HK-2 (cell line): ENCODE measurements at regions not wholly inside any gene's neighbourhood (a gene's known extent, or its start where the extent isn't known, plus 50 kb on each side); places are given as distances from the start of the nearest gene placed in this dataset.
A peak's percentile ranks its signal among the peaks of the same experiment; 100 is the strongest.
"Not testable (repeated sequence)": the region's sequence is repeated elsewhere in the genome, so short reads cannot be mapped to it uniquely, and the experiment has no call there.

Source experiments
- DNase-seq: peaks from one replicate; pipeline ENCODE4 v3.0.0-alpha.2; 2018; ENCODE audit not compliant: unreplicated experiment

DNA sequence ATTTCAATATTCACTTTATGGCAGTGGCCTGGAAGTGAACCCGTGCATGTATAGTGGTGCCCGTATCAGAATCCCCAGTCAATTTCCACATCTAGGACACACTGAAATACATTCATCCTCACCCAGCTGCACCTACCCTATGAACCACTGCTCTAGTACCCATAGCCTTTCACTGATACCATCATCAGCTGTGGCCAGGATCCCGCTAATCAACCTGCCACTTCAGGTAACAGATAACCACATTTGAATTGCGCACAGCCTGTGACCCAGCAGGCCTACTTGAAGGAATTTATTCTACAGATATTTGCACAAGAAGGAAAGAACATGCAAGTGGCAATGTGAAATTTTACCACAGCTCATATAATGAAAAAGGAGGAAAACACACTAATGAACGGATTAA, 161.0 kb upstream of the CCDC54 start:
- no peak for DNase-seq

DNA sequence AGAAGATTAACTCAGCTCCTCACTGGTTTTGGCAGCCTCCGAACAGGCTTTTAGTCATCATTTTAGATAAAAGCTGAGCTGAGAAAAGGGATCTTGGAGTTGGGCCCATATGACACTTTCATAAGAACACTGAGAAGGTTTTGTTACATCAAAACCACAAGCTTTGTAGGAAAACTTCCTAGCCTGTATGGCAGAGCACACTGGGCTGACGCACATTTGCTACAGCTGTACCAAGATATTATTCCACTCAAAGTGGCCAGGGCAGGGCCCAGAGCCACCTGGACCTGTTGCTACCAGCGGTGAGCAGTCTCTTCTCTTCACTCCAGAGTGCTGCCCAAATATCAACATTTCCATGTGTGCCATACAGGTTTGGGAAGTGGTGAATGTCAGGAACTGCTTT, 160.5 kb upstream of the CCDC54 start:
- DNase-seq: no peak

DNA sequence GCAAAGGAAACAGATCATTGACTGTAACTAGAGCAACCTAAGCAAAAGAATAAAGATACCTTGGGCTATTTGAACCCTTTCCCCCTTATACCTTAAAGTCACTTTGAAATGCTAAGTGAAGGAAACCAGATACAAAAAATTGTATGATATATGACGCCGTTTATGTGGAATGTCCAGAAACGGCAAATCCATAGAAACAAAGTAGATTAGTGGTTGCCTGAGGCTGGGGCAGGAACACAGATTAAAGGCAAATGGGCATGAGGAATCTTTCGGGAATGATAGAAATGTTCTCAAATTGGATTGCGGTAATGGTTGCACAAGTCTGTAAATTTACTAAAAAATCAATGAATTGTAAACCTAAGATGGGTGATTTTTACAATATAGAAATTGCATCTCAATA, 160.1 kb upstream of the CCDC54 start:
- no peak for DNase-seq

DNA sequence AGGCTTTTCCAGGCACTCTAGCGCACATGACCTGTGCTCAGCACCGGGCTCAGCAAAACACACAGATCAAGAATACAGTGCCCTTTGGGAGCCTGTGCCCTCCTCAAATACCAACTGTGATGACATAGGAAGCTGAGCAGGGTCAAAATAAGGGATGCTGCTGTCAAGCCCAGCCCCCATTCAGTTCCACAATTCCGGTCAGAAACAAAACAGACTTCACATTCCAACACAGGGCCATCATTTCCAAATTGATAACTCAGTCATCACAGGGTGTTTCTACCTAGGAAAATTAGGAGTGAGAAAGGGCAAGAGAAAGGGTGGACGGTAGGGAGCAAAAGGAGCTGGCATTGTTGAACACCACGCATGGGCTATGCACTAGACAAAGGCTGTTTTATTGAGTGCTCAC, 158.4 kb upstream of the CCDC54 start:
- no peak for DNase-seq

DNA sequence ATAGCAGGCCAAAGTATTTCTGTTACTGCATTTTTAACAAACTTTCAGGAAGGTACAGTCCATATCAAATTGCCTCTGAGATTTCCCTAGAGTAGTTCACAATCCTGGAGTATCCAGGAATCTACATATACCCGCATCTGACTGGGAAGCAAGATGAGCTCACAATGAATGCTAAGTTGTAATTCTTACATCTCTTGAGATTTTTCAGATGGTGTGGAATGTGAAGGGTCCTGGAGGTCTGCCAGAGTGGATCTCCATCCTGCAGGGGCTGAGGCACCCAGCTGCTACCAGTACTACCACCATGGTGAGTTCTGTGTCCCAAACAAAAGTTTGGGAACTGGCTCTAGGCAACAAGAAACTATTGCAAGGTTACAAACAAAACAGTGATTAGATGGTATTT, 156.7 kb upstream of the CCDC54 start:
- DNase-seq: no peak

DNA sequence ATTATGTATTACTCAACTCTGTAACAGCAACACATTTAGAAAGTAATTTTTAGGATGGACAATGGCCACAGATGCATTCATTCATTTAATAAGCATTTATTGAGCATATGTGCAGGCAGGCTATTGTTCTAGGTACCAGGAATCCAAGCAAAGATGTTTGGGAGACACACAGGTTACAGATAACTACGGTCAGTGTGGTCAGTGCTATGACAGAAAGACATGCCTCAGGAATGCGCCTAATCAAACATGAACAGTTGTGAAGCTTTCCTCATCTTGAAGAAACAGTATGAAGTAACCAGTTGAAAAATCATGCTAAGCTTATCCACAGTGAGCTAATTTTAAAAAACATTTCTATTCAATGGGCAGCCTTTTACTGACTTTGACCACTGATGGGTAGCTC, 155.4 kb upstream of the CCDC54 start:
- DNase-seq: no peak

DNA sequence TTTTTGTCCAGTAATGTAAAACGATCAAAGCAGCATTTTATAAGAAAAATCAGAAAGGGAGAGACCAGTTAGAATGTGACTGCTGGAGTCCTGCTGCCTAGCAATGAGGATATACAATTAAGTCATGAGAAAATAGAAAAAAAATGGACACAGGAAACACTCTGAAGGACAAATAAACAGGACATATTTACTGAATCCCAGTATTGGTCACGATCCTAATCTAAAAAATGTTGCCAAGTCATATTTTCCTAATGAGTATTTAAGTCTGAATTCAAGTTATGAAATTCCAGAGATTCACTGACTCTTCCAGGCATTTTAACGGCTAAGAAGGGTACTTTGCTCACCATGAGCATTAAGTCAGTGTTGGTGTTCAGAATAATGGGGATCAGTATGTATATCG, 154.3 kb upstream of the CCDC54 start:
- DNase-seq: no peak

DNA sequence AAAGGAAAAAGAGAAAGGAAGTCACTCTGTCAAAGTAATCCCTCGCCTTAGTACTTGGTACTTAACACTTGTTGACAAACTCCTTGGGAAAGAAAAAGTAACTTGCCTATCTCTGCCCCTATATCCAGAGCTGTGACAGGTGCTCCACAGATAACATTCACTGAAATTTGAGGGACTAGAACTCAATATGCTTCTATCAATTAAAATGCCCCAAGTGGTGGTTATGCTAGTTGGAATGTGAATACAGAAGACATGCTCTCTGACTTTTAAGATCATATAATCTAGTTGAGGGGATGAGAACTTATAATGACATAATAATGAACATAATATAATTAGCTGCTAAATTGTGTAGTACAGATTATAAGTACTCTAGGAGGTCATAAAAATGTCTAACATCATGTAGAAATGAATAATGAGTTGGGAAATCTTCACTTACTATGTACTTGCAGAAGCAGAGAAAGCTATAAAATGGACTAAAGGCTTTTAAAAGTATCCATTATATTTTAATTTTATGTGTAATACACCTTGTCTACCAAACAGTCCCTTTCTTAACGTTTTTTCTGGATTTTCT, 153.1 kb upstream of the CCDC54 start:
- no peak for DNase-seq

DNA sequence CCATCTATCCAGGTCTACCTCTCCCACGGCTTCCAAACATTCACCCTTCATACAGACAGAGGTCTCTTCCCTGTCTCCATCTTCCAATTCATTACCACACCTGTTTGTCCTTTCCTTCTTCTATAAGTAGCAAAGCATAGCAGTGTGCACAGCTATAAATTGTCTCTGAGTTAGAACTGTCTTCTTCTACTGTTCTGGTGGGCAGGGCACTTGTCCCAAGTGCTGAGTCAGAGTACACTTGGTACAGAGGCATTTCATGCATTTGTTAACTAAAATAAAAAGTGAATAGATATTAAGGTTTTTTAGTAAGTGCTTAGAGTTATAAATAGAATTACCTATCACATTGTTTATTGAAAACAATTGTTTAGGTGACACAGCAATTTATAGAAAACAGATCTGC, 150.1 kb upstream of the CCDC54 start:
- no peak for DNase-seq

DNA sequence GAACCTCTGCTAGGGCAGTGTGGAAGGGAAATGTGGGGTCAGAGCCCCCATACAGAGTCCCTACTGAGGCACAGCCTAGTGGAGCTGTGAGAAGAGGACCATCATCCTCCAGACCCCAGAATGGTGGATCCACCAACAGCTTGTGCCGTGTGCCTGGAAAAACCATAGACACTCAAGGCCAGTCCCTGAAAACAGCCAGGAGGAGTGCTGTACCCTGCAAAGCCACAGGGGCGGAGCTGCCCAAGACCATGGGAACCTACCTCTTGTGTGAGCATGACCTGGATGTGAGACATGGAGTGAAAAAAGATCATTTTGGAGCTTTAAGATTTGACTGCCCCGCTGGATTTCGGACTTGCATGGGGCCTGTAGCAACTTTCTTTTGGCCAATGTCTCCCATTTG, 143.4 kb upstream of the CCDC54 start:
- DNase-seq: not testable (repeated sequence)

DNA sequence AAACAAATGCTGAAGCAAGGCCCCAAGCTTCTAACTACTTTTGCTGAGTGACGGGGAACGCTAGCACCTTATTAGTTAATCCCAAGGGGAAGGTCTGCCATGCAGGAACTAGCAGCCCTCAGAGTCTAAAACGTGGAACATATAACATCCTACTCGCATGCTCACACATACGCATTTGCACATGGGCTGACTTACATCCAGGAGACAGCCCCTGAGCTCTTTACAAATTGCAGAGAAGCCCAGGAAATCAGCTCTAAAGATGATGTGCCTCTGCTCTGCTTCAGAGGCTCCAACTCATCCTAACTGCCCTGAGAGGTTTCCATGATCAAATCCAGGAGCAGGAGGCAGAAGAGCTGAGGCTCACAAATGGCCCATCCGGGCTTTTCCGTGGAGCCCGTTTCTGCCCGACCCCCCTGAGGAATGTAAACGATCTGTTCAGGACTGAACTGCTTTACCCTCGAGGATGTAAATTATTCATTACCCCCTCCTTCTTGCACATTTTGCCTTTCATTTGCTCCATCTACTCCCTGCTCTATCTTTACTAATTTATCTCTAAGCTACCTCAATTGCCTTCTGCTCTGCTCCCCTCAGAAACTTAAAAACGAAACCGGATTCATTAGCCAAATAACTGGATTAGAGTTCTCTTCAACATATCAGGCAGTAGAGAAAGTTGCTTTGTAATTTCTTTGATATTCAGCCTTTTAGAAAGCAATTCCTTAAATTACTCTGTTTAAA, 141.9 kb upstream of the CCDC54 start:
- no peak for DNase-seq

DNA sequence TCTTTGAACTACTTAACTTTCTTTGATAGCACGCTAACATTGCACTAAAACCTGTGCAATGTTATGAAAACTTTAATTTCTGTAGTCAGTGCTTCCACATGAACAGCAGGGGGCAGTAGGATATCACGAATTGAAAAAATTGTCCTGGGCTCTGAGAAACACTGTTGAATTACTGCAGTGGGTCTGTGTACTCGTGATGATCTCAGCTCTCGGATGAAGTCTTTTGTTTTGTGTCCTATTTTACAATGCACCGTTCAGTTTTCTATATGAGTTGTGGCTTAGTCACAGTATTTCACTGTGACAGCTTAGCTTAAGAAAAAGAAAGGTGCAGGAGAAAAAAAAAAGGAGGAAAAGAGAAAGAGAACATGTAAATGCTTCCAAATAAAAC, 141.3 kb upstream of the CCDC54 start:
- DNase-seq: no peak

DNA sequence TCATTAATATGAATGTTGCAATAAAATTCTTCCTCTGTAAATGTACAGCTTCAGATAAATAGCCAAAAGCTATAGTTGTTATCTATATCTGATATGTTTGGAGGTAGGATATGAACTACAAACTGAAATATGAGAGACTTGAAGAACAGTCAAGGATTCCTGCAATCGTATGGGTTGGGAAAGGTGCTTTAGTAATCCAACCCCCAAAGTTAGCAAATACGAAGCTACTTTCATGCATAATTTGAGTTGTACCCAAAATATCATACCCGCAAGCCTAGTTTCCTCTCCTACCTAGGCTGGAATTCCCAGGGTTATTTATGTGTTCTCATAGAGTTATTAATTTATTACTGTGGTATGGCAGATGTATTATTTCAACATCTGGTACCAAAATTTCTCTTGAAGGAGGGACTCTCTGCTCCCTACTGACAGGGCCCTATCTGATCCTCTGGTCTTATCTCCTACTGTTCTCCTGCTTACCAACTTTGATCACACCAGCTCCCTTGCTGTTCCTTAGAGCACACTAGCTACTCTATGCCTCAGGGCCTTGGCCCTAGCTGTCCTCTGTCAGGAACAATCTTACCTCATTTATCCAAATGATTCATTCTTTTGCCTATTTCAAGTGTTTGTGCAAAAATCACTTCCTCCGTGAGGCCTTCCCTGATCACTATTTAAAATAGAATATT, 140.4 kb upstream of the CCDC54 start:
- no peak for DNase-seq

DNA sequence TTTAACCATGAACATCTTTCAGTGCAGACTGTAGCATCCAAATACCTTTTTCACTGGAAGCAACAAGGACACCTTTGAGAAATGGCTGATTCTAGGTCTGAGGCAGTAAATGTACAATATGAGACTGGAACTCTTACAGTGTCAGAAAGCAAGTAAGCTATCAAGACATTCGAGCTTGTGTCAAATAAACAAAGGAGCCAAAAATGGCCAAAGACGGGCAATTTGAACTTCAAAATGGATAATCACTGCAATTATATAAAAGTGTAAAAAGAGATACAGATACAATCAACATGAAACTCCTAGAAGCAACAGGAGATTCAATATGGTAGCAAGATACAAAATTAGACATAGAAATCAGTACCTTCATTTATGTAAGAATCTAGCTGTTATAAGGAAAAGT, 138.5 kb upstream of the CCDC54 start:
- no peak for DNase-seq

DNA sequence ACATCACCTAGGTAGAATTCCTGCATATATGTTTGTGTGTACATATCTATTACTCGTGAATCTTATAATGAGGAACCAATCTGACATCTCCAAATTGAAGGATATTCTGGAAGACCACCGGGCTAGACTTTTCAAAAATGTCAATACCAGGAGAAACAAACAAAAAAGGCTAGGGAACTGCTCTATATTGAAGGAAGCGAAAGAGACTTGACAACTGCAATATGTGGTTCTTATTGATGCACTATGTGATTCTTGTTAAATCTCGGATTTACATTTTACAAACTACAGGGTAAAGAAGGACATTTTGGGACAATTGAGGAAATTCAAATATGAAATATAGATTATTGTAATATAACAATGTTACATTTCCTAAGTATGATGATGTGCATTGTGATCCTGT, 137.5 kb upstream of the CCDC54 start:
- no peak for DNase-seq

DNA sequence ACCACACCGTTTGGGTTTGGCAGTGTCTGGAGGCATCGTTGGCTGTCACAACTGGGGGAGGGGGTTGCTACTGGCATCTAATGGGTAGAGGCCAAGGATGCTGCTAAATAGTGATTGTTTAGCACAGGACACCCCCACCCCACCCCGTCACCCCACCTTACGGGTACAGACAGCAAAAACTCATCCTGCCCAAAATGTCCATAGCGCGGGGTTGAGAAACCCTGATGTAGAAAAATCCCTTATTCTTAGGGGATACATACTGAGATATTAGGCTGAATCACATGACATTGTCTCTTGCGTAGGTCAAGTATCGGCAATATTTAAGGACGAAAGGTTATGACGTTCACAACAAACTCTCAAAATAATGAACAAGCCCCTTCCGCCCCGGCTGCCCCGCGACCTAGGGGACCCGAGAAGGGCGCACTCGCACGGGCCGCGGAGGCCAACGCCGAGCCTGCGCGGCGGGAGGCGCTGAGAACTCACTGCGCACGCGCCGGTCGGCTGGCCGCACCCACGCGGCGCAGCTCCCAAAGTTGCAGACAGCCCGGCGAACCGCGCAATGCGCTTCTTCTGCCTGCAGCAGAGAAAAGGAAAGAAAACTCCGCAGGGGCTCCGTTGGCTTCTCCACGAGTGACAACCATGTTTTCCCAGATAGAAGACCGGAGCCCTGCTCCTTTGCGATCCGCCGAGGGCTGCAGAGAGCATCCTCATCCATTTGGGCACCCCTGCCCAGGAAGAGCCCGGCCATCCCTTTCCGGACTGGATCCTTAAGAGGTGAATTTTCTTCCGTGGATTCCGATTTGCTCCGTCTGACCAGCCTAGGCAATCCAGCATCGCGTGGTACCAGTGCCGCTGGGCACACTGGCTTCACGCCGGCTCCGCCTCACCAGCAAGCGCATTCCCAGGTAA, 136.8 kb upstream of the CCDC54 start:
- peak; percentile 72 for DNase-seq

DNA sequence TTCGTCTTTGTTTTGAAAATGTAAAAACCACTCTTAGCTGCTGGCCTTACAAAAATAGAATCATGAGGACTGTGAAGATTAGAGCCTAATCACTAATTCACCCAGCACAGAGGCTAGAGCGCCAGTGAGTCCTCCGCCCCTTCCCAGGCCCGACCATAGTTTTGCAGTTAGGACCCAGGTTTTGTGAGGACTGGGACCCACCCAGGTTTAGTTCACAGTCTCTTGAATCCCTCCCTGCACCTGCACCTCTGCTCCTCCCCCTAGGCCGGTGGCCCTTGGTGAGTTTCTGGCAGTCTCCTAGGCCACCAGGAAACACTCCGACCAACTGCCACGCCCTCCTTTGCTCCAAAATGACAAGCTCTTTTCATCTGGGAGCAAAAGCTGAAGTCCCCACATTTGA, 136.0 kb upstream of the CCDC54 start:
- DNase-seq: peak; percentile 30

DNA sequence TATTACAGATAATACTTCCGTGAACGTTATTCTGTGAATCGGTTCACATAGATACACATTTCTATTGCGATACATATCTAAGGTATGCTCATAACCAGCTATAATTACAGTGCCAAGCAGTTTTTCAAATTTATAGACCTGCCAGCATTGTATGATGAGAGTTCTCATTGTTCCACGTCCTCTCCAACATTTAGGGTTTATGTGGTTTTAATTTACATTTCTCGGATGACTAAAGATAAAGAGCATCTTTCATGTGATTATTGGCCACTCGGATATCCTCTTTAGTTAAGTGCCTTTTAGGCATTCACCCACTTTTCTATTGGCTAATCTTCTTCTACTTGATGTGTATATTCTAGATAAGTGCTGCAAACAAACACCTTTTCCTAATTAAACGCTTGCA, 134.7 kb upstream of the CCDC54 start:
- no peak for DNase-seq

DNA sequence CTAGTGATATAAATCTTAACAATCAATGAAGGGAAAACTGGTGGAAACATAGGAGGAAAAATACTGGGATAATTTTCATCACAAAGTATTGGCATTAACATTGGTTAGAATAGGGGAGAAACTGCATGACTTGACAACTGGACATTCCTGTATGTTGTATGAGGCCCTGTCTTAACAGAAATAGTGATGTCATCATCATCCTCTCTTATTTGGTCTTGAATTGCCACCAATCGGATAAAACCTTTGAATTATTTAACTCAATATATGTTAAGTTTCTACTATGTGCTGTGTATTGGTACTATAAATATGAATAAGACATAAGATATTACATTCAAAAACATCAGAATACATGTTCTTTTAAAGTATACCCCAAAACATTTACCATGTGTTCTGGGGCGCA, 130.1 kb upstream of the CCDC54 start:
- DNase-seq: no peak

DNA sequence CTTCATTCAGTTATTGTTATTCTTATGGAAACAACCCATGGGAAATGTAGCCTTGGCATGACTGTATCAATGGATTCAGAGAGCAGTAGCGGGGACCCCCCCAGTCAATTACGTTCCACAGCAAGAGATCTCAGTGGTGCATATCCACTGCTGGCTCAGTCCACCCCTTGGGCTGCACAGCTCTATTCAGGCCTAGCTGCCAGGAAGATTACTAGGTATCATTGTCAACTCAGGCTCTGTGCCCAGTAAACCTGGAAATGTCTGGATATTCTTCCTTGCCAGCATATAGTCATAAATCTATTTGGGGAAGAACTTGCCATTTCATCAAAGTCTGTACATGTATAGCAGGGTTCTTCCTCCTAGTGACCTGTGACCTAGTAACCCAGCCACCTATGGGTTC, 128.1 kb upstream of the CCDC54 start:
- no peak for DNase-seq

DNA sequence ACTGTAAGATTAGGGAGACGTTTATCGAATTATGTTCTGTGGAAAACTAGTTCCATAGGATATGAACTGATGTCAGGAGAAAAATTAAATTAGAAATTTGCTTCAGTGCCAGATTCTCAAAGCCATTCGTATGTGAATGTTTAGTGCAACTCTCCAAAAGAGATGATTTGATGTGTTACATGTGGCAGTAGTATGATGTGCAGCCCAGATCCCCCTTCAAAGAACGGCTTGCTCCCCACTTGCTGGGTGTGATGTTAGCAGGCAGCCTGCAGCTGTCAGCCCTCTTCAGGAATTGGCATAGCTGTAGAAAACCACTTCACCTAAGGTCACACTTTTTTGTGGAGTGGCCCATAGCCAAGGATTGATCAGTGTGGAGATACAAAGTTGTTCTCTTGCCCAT, 127.0 kb upstream of the CCDC54 start:
- DNase-seq: no peak

DNA sequence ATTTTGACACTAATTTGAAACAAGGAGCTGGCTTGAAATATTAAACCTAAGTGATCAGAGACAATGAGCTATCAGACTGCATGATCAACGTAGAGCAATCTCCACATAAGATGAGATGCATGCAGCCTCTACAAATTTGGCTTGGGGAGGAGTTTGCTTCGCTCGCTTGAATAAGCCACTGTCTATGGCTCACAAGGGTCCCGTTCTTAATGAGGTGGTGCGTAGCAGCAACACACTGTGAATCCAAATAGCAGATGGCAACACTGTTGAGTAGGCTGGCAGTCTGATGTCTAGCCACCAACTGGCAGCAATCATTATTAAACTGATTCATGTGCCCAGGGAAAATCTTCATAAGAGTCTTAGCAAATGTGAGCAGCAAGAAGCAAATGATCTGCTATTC, 125.4 kb upstream of the CCDC54 start:
- no peak for DNase-seq
